ENCODE measurements at regions not wholly inside any gene's neighbourhood (a gene's known extent, or its start where the extent isn't known, plus 50 kb on each side); places are given as distances from the start of the nearest gene placed in this dataset.

DNA sequence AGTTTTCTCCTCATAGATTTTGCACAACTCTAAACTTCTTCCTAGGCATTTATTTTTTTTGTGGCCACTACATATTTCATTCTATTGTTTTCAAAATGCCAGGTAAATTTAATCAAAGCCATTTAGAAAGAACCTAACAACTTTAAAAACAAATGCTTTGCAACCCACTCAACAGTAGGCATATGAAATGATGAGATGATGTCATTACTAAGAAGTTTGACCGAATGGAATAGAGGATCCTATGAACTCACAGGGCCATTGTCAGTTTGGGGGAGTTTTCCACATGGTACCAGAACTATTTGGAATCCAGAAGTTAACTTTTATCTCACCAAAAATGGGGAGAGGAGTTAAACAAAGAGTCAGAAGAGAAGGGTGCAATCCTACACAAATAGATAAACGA, 100.7 kb upstream of the INHBA start:
- TF ChIP-seq, protein P1, sequence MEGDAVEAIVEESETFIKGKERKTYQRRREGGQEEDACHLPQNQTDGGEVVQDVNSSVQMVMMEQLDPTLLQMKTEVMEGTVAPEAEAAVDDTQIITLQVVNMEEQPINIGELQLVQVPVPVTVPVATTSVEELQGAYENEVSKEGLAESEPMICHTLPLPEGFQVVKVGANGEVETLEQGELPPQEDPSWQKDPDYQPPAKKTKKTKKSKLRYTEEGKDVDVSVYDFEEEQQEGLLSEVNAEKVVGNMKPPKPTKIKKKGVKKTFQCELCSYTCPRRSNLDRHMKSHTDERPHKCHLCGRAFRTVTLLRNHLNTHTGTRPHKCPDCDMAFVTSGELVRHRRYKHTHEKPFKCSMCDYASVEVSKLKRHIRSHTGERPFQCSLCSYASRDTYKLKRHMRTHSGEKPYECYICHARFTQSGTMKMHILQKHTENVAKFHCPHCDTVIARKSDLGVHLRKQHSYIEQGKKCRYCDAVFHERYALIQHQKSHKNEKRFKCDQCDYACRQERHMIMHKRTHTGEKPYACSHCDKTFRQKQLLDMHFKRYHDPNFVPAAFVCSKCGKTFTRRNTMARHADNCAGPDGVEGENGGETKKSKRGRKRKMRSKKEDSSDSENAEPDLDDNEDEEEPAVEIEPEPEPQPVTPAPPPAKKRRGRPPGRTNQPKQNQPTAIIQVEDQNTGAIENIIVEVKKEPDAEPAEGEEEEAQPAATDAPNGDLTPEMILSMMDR (IDR thresholded peaks at IDR 0.05): no peak
- no peak for TF ChIP-seq POLR2A (IDR thresholded peaks at IDR 0.05)

Measured in Peyer's patch (tissue), 4 donors.